ENCODE measurements at regions not wholly inside any gene's neighbourhood (a gene's known extent, or its start where the extent isn't known, plus 50 kb on each side); places are given as distances from the start of the nearest gene placed in this dataset.

DNA sequence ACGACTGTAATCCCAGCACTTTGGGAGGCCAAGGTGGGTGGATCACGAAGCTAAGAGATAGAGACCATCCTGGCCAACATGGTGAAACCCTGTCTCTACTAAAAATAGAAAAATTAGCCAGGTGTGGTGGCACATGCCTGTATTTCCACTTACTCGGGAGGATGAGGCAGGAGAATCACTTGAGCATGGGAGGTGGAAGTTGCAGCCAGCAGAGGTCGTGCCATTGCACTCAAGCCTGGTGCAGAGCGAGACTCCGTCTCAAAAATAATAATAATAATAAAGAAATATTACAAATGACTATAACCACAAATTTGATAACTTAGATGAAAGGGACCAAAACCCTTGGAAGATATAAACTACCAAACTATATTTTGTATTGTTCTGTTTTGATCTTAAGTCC, 226.3 kb upstream of the GULP1 start (continued):
- TF ChIP-seq, protein P1, sequence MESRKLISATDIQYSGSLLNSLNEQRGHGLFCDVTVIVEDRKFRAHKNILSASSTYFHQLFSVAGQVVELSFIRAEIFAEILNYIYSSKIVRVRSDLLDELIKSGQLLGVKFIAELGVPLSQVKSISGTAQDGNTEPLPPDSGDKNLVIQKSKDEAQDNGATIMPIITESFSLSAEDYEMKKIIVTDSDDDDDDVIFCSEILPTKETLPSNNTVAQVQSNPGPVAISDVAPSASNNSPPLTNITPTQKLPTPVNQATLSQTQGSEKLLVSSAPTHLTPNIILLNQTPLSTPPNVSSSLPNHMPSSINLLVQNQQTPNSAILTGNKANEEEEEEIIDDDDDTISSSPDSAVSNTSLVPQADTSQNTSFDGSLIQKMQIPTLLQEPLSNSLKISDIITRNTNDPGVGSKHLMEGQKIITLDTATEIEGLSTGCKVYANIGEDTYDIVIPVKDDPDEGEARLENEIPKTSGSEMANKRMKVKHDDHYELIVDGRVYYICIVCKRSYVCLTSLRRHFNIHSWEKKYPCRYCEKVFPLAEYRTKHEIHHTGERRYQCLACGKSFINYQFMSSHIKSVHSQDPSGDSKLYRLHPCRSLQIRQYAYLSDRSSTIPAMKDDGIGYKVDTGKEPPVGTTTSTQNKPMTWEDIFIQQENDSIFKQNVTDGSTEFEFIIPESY (IDR thresholded peaks at IDR 0.05) = no peak
- TF ChIP-seq JUND (IDR thresholded peaks at IDR 0.05) = no peak

DNA sequence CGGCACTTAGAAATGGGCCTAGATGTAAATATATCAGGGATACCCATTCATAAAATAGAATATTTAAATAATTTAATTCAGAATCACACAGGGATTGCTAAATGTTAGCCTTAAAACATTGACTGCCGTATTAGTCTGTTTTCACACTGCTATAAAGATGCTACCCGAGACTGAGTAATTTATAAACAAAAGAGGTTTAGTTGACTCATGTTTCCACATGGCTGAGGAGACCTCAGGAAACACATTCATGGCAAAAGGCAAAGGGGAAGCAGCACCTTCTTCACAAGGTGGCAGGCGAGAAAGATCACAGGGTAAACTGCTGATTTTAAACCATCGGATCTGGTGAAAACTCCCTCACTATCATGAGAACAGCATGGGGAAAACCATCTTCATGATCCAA, 223.6 kb upstream of the GULP1 start:
- WGBS = 68% methylated on average over 5 of the region's 5 CpGs
- Histone ChIP-seq H3K27me3 (ENCODE audit: control insufficient read depth in 4 of 4, insufficient read depth in 4 of 4, low read length in 3 of 4) (no peaks in the 10 kb centered on the region), H3K9me3 (ENCODE audit: control insufficient read depth in 4 of 4, low read length in 3 of 4) (peaks cover 0 to 5% (median 2%) of the 10 kb centered on the region in 4 donors), H3K36me3 (ENCODE audit: control insufficient read depth in 4 of 4, insufficient read depth in 3 of 4, low read depth in 1 of 4, low read length in 3 of 4) (no peaks in the 10 kb centered on the region), H3K27ac (ENCODE audit: low read depth in 1 of 2, low read length in 2 of 2) (no peak overlapping the region), H3K9ac (ENCODE audit: low read depth in 1 of 2, low read length in 2 of 2) (no peak overlapping the region), H3K4me1 (ENCODE audit: control insufficient read depth in 4 of 4, insufficient read depth in 4 of 4, low read length in 3 of 4) (no peaks in the 10 kb centered on the region), H3K4me3 (ENCODE audit: low read depth in 1 of 3, low read length in 3 of 3) (no peak overlapping the region)
- no peak for DNase-seq (ENCODE audit: low spot score)
- TF ChIP-seq SP1 (IDR thresholded peaks at IDR 0.05) (no peak), FOXA1 (IDR thresholded peaks at IDR 0.05) (no peak)
- TF ChIP-seq, protein P2, sequence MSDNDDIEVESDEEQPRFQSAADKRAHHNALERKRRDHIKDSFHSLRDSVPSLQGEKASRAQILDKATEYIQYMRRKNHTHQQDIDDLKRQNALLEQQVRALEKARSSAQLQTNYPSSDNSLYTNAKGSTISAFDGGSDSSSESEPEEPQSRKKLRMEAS (IDR thresholded peaks at IDR 0.05) = no peak

DNA sequence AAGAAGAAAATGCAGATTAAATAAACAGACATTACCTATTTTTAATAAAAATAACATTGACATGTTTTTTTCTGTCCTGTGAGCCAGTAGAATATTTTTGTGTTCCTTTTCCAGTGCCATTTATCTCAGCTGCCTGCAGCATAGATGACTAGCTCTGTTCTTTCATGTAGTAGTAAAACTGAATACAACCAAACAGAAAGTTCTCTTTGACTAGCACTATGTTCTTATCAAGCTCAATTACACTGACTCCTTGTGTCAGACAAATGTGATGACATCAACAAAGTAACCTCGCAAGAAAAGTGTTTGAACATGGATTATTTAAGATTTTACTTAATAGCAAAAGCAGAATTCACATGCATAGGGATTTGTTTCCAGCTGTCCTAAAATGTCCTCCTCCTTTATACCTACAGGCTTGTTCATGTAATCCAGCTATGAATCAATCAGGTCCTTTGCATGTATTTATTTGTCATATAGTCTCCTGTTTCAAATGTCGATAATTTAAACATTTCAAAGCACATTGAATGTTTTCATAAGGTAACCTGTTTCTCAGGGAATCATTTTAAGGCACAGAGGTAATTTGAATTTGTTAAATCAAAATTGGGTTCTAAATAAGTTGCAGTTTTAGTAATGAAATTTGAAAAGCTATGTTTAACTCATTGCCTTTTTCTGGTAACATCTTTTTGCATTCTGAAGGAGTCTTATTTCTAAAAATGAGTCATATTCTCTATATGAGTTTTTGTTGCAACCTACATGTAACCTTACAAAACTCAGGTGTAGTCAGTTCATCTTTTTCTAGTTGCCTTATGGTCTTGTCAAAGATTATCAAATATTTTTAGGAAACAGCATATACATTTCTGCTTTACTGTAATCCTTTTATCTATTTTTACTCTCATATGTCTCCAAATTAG, 215.3 kb upstream of the GULP1 start:
- H3K9ac ChIP-seq (ENCODE audit: low read depth in 1 of 2, low read length in 2 of 2) = no peak overlapping the region
- no peak overlapping the region for H3K4me3 ChIP-seq (ENCODE audit: low read depth in 1 of 3, low read length in 3 of 3)
- no peak overlapping the region for H3K27ac ChIP-seq (ENCODE audit: low read depth in 1 of 2, low read length in 2 of 2)
- WGBS = 82% methylated on average over 2 of the region's 2 CpGs
- DNase-seq (ENCODE audit: low spot score) = no peak
- H3K9me3 ChIP-seq (ENCODE audit: control insufficient read depth in 4 of 4, low read length in 3 of 4) = peaks cover 0 to 5% (median 2%) of the 10 kb centered on the region in 4 donors
- H3K4me1 ChIP-seq (ENCODE audit: control insufficient read depth in 4 of 4, insufficient read depth in 4 of 4, low read length in 3 of 4) = no peaks in the 10 kb centered on the region
- no peaks in the 10 kb centered on the region for H3K36me3 ChIP-seq (ENCODE audit: control insufficient read depth in 4 of 4, insufficient read depth in 3 of 4, low read depth in 1 of 4, low read length in 3 of 4)
- no peaks in the 10 kb centered on the region for H3K27me3 ChIP-seq (ENCODE audit: control insufficient read depth in 4 of 4, insufficient read depth in 4 of 4, low read length in 3 of 4)
- TF ChIP-seq HNF4A (conservative IDR thresholded peaks at IDR 0.05) (no peak), JUND (IDR thresholded peaks at IDR 0.05) (no peak), YY1 (IDR thresholded peaks at IDR 0.05) (no peak), EGR1 (IDR thresholded peaks at IDR 0.05; ENCODE audit: low read depth in 2 of 2) (no peak), HNF4G (IDR thresholded peaks at IDR 0.05) (no peak)

DNA sequence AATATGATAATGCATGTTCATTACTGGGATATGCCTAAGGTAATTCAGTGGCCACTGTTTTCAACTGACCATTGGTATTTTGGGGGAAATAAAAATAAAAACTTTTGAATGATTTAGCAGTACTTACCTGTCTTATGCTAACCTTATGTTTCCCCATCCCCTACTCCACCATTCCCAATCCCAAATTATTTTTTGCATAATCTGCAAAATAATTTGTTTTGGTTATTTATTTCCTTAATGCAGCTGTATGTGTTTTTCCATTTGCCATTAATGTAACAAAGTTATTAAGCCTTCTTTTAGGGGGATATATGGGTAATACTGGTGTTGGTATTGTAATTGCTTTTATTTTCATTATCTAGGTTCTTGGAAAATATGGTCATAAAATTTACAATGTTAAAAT, 213.9 kb upstream of the GULP1 start:
- peaks cover 0 to under 1% (median 0%) of the 10 kb centered on the region in 4 donors for H3K9me3 ChIP-seq (ENCODE audit: control insufficient read depth in 4 of 4, low read length in 3 of 4)
- H3K27ac ChIP-seq (ENCODE audit: low read depth in 1 of 2, low read length in 2 of 2) = no peak overlapping the region
- no peaks in the 10 kb centered on the region for H3K36me3 ChIP-seq (ENCODE audit: control insufficient read depth in 4 of 4, insufficient read depth in 3 of 4, low read depth in 1 of 4, low read length in 3 of 4)
- DNase-seq (ENCODE audit: low spot score) = no peak
- H3K9ac ChIP-seq (ENCODE audit: low read depth in 1 of 2, low read length in 2 of 2) = no peak overlapping the region
- H3K27me3 ChIP-seq (ENCODE audit: control insufficient read depth in 4 of 4, insufficient read depth in 4 of 4, low read length in 3 of 4) = no peaks in the 10 kb centered on the region
- H3K4me3 ChIP-seq (ENCODE audit: low read depth in 1 of 3, low read length in 3 of 3) = no peak overlapping the region
- TF ChIP-seq, protein P3, sequence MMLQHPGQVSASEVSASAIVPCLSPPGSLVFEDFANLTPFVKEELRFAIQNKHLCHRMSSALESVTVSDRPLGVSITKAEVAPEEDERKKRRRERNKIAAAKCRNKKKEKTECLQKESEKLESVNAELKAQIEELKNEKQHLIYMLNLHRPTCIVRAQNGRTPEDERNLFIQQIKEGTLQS (IDR thresholded peaks at IDR 0.05) = no peak
- no peaks in the 10 kb centered on the region for H3K4me1 ChIP-seq (ENCODE audit: control insufficient read depth in 4 of 4, insufficient read depth in 4 of 4, low read length in 3 of 4)

All from liver (tissue), 7 donors.